Inflammatory macrophage treated with lipopolysaccharide for 4 hours (primary cell): ENCODE measurements at regions not wholly inside any gene's neighbourhood (a gene's known extent, or its start where the extent isn't known, plus 50 kb on each side); places are given as distances from the start of the nearest gene placed in this dataset.
"Not testable (repeated sequence)": the region's sequence is repeated elsewhere in the genome, so short reads cannot be mapped to it uniquely, and the experiment has no call there.

ENCODE experiments used
- DNase-seq: peaks from one replicate; pipeline ENCODE4 v3.0.0-alpha.2; 2020

DNA sequence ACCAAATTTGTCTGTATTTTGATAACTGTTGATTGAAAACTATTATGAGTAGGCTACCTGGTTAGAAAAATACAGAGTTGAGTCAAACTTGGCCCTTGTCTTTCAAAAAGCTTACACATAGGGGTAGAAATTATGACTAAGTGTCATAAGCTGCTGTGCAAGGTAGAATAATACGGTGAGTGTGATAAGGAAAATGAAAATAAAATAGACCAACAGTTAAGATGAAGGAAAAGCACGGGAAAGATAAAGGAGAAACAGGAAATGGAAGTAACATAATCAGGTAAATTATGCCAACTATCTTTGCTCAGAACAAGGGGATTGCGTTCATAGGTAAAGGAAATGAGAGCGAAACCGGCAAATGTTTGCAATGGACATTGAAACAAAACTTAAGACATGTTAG is 302.5 kb downstream of the PCDH7 start:
- no peak for DNase-seq

GRCh38 chr4:31023109-31023508 is 302.9 kb downstream of the PCDH7 start:
- no peak for DNase-seq

DNA sequence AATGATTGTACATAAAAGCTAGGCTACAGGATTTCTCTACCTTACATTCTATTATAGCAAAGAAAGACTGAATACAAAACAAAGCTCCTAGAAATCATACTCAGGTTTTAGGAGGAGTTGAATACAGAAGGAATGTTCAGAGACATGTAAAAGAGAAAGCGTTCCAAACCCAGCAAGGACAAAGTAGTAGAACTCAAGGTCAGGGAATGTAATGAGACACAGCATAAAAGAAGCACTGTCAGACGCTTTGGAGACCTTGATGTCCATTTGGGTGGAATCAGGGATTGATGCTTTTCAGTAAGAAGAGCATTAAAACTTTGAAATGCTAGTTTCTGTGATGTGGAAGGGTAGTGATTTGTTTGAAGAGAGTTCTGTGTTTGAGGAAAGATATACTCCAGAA is 303.6 kb downstream of the PCDH7 start:
- no peak for DNase-seq

GRCh38 chr4:31024781-31025180 is 304.6 kb downstream of the PCDH7 start:
- not testable (repeated sequence) for DNase-seq

DNA sequence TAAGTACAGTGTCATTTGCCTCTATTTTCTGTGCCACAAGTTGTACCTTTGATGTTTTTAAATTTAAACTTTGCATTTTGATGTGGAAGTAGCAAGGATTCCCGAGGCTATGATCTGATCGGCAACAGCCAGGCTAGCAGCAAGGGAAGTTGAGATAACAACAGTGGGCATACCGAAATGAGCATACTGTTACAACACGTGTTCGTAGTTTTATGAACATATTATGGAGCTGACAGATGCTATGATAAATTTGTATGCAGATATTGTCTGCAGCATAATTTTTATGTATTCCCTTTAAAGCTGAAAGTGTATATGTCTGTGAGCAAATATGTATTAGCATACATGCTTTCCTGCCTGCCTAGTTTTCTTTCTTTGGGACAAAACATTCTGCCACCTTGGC is 306.1 kb downstream of the PCDH7 start:
- no peak for DNase-seq

DNA sequence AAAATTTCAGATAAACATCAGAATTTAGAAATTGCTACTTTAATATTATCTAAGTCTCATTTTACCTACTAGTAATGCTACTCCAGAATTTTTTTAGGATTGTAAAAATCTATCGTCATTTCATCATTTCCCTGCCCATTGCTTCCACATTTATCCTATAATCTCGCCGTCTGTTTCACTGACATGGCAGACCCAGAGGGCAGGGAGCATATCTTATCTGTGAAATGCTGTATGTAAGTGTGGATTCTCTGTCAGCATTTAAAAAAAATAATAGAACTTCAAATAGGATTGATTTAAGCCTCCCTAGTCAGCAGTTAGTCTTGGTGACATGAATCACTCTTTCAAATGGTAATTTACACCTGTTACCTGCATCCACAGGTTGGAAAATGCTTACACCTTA is 314.4 kb downstream of the PCDH7 start:
- no peak for DNase-seq

- no peak for DNase-seq
These were observed 315.6 kb downstream of the PCDH7 start for GRCh38 chr4:31035761-31036160.

DNA sequence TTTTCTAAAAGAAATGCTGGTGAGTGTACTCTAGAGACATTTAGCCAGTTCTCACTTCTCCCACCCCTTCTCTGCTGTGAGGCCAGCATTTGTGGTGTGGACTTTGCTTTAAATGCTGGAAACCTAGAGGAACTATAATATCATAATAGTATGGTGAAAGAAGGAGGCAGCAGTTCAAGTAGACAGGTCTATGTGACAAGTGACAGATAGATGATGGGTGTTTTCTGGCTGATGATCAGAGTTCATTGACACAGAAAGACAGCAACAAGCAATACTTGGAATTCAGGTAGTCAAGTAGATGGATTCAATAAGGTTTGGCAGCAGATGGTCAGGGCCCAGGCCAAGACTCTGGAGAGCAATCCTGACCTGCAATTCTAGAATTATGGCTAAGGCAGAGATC is 317.5 kb downstream of the PCDH7 start:
- DNase-seq = no peak

DNA sequence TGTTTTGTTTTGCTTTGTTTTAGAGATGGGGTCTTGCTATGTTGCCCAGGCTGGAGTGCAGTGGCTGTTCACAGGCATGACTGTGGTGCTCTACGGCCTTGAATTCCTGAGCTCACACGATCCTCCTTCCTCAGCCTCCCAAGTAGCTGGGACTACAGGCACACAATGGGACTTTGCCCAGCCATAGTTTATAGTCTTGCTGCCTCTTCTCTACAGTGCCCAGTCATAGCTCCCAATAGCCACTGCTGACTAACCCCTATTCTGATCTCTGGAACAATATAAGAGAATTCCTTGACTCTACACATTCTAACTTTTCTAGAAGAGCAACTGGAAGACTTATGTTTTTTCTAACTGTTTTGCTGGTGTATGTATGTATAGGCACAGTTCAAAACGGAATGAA is 319.2 kb downstream of the PCDH7 start:
- DNase-seq = no peak

GRCh38 chr4:31040106-31040505 is 319.9 kb downstream of the PCDH7 start:
- no peak for DNase-seq

DNA sequence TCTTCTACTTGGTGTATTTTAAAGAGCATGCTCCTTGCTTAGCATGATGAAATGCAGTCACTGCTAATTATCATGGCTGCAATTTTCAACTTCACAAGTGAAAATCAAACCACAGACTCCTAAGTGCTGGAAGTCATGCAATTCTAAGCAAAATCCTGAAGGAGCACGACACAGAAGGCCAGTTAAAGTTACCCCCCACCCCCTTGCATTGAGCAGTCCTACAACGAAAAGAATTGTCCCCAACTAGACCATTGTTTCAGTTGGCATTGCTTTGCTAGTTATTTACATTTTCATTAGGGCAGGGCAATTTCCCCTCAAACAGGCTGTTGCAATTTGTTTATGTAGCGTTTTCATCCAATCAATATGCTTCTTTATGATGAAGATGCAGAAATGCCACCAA is 321.2 kb downstream of the PCDH7 start:
- no peak for DNase-seq

DNA sequence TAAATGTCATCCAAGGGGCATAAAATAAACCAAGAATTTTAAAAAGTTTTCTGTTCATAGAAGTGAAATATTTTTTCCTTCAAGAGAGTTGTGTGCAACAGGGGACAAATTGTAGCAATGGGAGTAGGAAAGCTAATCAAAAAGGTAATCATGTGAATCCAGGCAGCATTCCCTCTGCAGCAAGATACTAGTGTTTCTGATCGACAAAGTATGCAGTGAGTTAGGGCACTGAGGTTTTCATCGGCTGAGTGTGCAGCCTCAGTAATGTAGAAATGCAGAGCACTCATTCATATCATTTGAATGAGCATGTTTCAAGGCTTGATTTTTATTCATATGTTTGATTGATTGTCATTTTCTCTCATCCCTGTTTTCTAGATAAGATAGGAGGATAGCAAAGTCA is 321.7 kb downstream of the PCDH7 start:
- DNase-seq = no peak

DNA sequence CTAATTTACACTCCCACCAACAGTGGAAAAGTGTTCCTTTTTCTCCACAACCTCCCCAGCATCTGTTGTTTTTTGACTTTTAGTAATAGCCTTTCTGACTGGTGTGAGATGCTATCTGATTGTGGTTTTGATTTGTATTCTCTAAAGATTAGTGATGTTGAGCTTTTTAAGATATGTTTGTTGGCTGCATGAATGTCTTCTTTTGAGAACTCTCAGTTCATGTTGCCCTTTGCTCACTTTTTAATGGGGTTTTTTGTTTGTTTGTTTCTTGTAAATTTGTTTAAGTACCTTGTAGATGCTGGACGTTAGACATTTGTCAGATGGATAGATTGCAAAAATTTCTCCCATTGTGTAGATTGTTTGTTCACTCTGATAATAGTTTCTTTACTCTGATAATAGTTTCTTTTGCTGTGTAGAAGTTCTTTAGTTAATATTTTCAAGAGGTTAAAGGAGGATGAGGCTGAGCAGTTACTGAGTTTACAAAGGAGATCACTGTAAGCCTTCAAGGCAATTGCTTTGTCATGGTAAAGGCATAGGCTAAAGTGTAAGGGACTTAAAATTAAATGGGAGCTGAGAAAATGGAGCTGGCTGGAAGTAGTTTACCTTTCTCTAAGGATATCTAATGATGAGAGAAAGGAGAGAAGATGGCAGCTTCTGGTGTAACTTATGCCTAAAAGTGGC is 323.4 kb downstream of the PCDH7 start:
- no peak for DNase-seq

- no peak for DNase-seq
These were observed 325.0 kb downstream of the PCDH7 start for GRCh38 chr4:31045151-31045550.

- no peak for DNase-seq
These were observed 325.7 kb downstream of the PCDH7 start for GRCh38 chr4:31045724-31046318.

DNA sequence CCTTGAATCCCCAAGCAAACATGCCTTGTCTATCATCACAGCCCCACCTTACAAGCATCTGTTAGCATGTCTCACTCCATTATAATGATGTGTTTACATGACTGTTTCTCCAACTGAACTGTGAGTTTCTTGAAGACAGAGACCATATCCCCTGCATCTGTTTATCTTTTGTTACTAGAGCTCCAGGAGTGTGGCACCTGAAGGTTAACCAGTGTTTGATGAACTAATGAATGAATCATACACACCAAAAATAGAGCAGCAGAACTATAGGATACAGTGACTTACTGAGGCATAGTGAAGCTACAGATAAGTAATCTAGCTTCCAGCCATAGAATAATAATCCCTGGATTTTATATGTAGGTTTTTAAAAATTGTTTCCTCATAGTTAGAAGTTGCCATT is 331.0 kb downstream of the PCDH7 start:
- DNase-seq = no peak

DNA sequence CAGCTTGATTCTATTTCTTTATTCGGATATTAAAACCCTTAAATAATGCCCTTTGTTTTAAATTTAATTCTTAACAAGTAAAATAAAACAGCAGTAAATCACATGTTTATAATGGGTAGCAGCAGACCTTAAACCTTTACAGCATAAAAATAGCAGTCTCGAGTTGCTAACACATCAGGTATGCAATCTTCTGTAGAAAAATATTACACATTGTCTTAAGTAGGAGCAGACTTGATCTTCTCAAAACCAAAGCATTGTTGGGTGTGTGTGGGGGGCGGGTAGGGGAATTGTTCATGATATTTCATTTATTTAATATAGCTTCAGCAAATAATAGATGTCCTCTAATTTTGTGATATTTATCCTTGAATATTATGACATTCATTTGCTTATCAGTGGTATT is 331.4 kb downstream of the PCDH7 start:
- no peak for DNase-seq

GRCh38 chr4:31052519-31052918 is 332.4 kb downstream of the PCDH7 start:
- no peak for DNase-seq

DNA sequence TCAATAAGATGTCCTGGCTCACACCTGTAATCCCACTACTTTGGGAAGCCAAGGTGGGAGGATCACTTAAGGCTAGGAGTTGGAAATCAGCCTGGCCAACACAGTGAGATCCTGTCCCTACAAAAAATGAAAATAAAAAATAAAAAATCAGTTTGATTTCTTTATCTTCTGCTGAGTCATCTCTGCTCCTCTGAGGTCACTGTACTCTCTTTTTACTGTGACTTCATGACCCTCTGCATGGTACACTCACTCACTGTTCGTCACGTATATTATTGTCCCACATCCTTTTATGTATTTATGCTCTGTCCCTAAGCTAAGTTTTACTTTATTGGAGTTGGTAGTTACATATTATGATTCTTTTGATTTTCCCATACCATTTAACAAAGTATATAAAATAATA is 333.3 kb downstream of the PCDH7 start:
- no peak for DNase-seq

GRCh38 chr4:31054295-31054694 is 334.1 kb downstream of the PCDH7 start:
- no peak for DNase-seq

DNA sequence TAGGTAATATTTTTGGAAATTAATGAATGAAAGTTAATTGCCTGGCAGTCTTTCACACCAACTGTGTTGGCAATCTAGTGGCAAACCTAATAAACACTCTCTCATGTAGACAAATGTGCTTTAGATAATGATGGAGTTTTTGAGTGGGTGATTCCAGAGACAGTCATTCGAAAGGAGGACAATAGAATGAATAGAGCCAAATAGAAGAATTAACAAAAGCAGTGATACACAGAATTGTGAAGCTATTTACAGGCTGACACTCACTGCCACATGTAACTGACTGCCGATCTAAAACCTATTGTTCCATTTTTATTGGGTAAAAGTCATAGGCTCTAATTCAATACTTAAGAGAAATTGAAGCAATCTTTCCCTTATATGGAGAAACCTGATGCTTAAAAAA is 338.5 kb downstream of the PCDH7 start:
- no peak for DNase-seq

DNA sequence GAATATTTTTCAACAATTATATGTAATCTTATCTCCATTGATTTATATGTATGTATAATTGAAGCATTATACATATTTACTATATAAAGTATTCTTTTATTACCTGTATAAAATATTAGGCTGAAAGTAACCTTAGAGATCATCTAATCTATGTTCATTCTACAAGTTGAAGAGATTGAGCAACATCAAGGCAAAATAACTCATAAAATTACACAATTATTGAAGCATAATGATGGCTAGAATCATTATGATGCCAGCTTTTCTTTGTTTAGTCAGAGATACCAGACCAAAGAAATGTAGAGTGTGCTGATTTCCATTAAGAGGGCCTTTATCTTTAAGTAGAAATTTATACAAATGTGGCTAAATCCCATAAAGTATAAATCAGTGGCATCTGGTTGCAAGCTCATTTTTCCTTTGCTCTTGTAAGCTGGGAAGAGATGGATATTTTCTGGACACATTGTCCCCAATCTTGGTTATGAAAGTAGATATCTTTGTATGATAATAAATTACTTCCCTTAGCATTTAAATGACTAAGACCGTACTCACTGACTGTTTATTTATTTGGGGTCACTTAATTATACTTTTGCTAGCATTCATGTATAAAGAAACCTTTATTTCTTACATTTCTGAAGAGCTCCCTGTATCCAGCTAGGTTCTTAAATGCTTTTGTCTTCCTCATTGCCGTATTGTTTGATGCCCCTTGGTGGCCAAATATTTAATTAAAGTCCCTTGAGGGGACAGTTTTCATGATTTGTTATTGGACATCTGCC is 339.8 kb downstream of the PCDH7 start:
- no peak for DNase-seq

DNA sequence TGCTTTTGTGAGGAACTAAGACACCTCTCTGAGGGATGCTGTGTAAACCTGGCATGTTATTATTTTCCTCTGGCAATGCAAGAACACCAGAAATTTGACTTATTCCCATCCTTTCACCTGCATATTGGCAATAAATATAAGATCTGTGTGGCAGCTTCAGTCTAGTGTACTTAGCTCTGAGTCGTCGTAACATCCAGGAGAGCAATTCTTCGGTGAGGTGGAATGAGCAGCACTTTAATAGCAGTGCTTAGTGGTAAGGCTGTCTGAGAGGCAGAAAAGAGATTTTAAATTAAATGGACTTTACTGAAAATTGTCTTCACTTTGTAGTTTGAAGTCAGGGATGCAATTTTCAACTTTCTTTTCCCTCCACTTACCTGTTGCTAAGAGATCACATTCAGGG is 344.9 kb downstream of the PCDH7 start:
- no peak for DNase-seq
